Mesenchymal stem cell (in vitro differentiated cells and primary cell): ENCODE measurements at regions not wholly inside any gene's neighbourhood (a gene's known extent, or its start where the extent isn't known, plus 50 kb on each side); places are given as distances from the start of the nearest gene placed in this dataset.

Experiments used
- DNase-seq: peaks from one replicate; pipeline ENCODE4 v3.0.0-alpha.2; 2013
- H2AFZ ChIP-seq: one replicate; pipeline ENCODE4 v1.6.1; 2013; ENCODE audit warnings: low read depth, mild to moderate bottlenecking, control low read depth, inconsistent platforms, low read length, moderate library complexity
- H2AK5ac ChIP-seq: 2 replicates; pipeline ENCODE4 v1.6.1; 2013; ENCODE audit warnings: low read length, moderate library complexity, mild to moderate bottlenecking, inconsistent platforms; ENCODE audit not compliant: severe bottlenecking
- H2BK120ac ChIP-seq: one replicate; pipeline ENCODE4 v1.6.1; 2013; ENCODE audit warnings: low read depth, mild to moderate bottlenecking, inconsistent platforms, low read length, moderate library complexity
- H2BK12ac ChIP-seq, 2 experiments: one replicate each; pipeline ENCODE4 v1.6.1; 2013; ENCODE audit warnings: inconsistent platforms in 2 of 2, low read length in 2 of 2, mild to moderate bottlenecking in 2 of 2, moderate library complexity in 2 of 2, control low read depth in 1 of 2
- H2BK15ac ChIP-seq: one replicate; pipeline ENCODE4 v1.6.1; 2013; ENCODE audit warnings: mild to moderate bottlenecking, low read depth, inconsistent platforms; ENCODE audit not compliant: poor library complexity, severe bottlenecking
- H2BK5ac ChIP-seq: 2 replicates; pipeline ENCODE4 v1.6.1; 2013; ENCODE audit warnings: low read depth, mild to moderate bottlenecking, low read length, control low read depth, inconsistent platforms; ENCODE audit not compliant: poor library complexity, severe bottlenecking
- H3K14ac ChIP-seq, 2 experiments: one replicate each; pipeline ENCODE4 v1.6.1; 2013; ENCODE audit warnings: inconsistent platforms in 2 of 2, low read length in 2 of 2, control low read depth in 1 of 2, mild to moderate bottlenecking in 1 of 2, moderate library complexity in 1 of 2
- H3K18ac ChIP-seq, 2 experiments: one replicate each; pipeline ENCODE4 v1.6.1; 2013; ENCODE audit warnings: inconsistent platforms in 2 of 2, low read length in 2 of 2, control low read depth in 1 of 2, low read depth in 1 of 2, mild to moderate bottlenecking in 1 of 2
- H3K23ac ChIP-seq, 2 experiments: one replicate each; pipeline ENCODE4 v1.6.1; 2013; ENCODE audit warnings: inconsistent platforms in 2 of 2, low read length in 2 of 2, mild to moderate bottlenecking in 2 of 2, moderate library complexity in 2 of 2, control low read depth in 1 of 2
- H3K27ac ChIP-seq: 2 replicates; pipeline ENCODE4 v1.5.1; 2013; ENCODE audit warnings: mild to moderate bottlenecking, moderate library complexity, low read length, control low read depth, inconsistent platforms; ENCODE audit not compliant: poor library complexity, severe bottlenecking
- H3K27me3 ChIP-seq, 2 experiments: 2 replicates each; pipeline versions ENCODE4 v1.6.1 to v1.7.0; 2013; ENCODE audit warnings: low read length in 2 of 2, mild to moderate bottlenecking in 2 of 2, moderate library complexity in 2 of 2, control low read depth in 1 of 2, inconsistent platforms in 1 of 2; ENCODE audit not compliant: control insufficient read depth in 1 of 2, insufficient read depth in 1 of 2
- H3K36me3 ChIP-seq, 2 experiments: 2 replicates each; pipeline versions ENCODE4 v1.6.1 to v1.7.0; 2013; ENCODE audit warnings: low read length in 2 of 2, control low read depth in 1 of 2, inconsistent platforms in 1 of 2, low read depth in 1 of 2, mild to moderate bottlenecking in 1 of 2; ENCODE audit not compliant: insufficient read depth in 2 of 2, control insufficient read depth in 1 of 2
- H3K4ac ChIP-seq, 2 experiments: one replicate each; pipeline ENCODE4 v1.6.1; 2013; ENCODE audit warnings: inconsistent platforms in 2 of 2, low read length in 2 of 2, mild to moderate bottlenecking in 2 of 2, moderate library complexity in 2 of 2, control low read depth in 1 of 2, low read depth in 1 of 2
- H3K4me1 ChIP-seq: 2 replicates; pipeline ENCODE4 v1.6.1; 2013; ENCODE audit warnings: low read depth, low read length, control low read depth; ENCODE audit not compliant: control insufficient read depth, insufficient read depth
- H3K4me2 ChIP-seq: 2 replicates; pipeline ENCODE4 v1.6.1; 2013; ENCODE audit warnings: low read length, mild to moderate bottlenecking, inconsistent platforms; ENCODE audit not compliant: poor library complexity, severe bottlenecking
- H3K4me3 ChIP-seq, 2 experiments: 2 replicates each; pipeline versions ENCODE4 v1.5.1 to v1.7.0; 2013; ENCODE audit warnings: low read length in 2 of 2, mild to moderate bottlenecking in 2 of 2, control low read depth in 1 of 2, low read depth in 1 of 2; ENCODE audit not compliant: insufficient read depth in 1 of 2
- H3K79me1 ChIP-seq: replicated peaks from 2 replicates; pipeline ENCODE4 v1.6.1; 2013; ENCODE audit warnings: mild to moderate bottlenecking, control low read depth, low read length, inconsistent platforms; ENCODE audit not compliant: poor library complexity, severe bottlenecking
- H3K9ac ChIP-seq: 2 replicates; pipeline ENCODE4 v1.7.0; 2013; ENCODE audit warnings: mild to moderate bottlenecking, low read length, moderate library complexity
- H3K9me3 ChIP-seq: 2 replicates; pipeline ENCODE4 v1.7.0; 2013; ENCODE audit warnings: mild to moderate bottlenecking, low read length; ENCODE audit not compliant: control insufficient read depth
- H4K8ac ChIP-seq: one replicate; pipeline ENCODE4 v1.6.1; 2013; ENCODE audit warnings: inconsistent platforms, mild to moderate bottlenecking, low read length, moderate library complexity
- H4K91ac ChIP-seq: one replicate; pipeline ENCODE4 v1.6.1; 2013; ENCODE audit warnings: mild to moderate bottlenecking, low read length, inconsistent platforms
- WGBS: methylation state at CpG from one replicate; pipeline ENCODE4 v1.1.7; 2013; ENCODE audit warnings: mixed read lengths; 5-methylcytosine and 5-hydroxymethylcytosine counted together

- Histone ChIP-seq H3K9ac (peak overlapping the region; percentile 69), H3K4me3 (peak overlapping the region; percentile 15 to 59), H3K27me3 (peaks cover 11 to 30% of the 10 kb centered on the region in 2 experiments), H3K79me1 (no peaks in the 10 kb centered on the region), H3K27ac (no peak overlapping the region), H3K23ac (peak overlapping the region in 1 of 2 experiments; percentile 14), H4K91ac (no peak overlapping the region), H3K36me3 (no peaks in the 10 kb centered on the region), H3K4me1 (peaks cover 24% of the 10 kb centered on the region), H2BK15ac (no peak overlapping the region), H3K18ac (peak overlapping the region; percentile 16 to 73), H2BK12ac (peak overlapping the region in 1 of 2 experiments; percentile 37), H2AFZ (no peak overlapping the region), H2BK5ac (no peak overlapping the region), H3K4ac (no peak overlapping the region), H3K14ac (peak overlapping the region in 1 of 2 experiments; percentile 11), H4K8ac (no peak overlapping the region), H3K4me2 (no peak overlapping the region), H2BK120ac (no peak overlapping the region), H3K9me3 (no peaks in the 10 kb centered on the region), H2AK5ac (no peak overlapping the region)
- WGBS: 62% methylated on average over 19 of the region's 19 CpGs
- no peak for DNase-seq
Observed at GRCh38 chr9:121567500-121568342, 68.1 kb upstream of the GGTA1 start.

GRCh38 chr9:121568343-121569265, 69.0 kb upstream of the GGTA1 start:
- Histone ChIP-seq H3K23ac (peak overlapping the region in 1 of 2 experiments; percentile 66), H2BK120ac (no peak overlapping the region), H2BK12ac (peak overlapping the region in 1 of 2 experiments; percentile 37), H4K8ac (peak overlapping the region; percentile 59), H3K36me3 (no peaks in the 10 kb centered on the region), H3K4me2 (no peak overlapping the region), H3K27ac (no peak overlapping the region), H3K4me1 (peaks cover 24% of the 10 kb centered on the region), H2AFZ (no peak overlapping the region), H2BK15ac (no peak overlapping the region), H3K9ac (peak overlapping the region; percentile 45), H3K4me3 (peak overlapping the region; percentile 15 to 24), H2AK5ac (no peak overlapping the region), H3K14ac (peak overlapping the region in 1 of 2 experiments; percentile 78), H3K18ac (peak overlapping the region; percentile 16 to 19), H4K91ac (peak overlapping the region; percentile 45), H3K4ac (peak overlapping the region in 1 of 2 experiments; percentile 53), H2BK5ac (no peak overlapping the region), H3K9me3 (no peaks in the 10 kb centered on the region), H3K79me1 (no peaks in the 10 kb centered on the region), H3K27me3 (peaks cover 11 to 29% of the 10 kb centered on the region in 2 experiments)
- no peak for DNase-seq
- WGBS: 53% methylated on average over 7 of the region's 9 CpGs

- no peaks in the 10 kb centered on the region for H3K36me3 ChIP-seq
- H2AFZ ChIP-seq: no peak overlapping the region
- DNase-seq: no peak
- H4K8ac ChIP-seq: no peak overlapping the region
- no peak overlapping the region for H3K4me3 ChIP-seq
- H3K23ac ChIP-seq: no peak overlapping the region
- H2AK5ac ChIP-seq: no peak overlapping the region
- H3K4ac ChIP-seq: no peak overlapping the region
- H3K79me1 ChIP-seq: no peaks in the 10 kb centered on the region
- no peak overlapping the region for H2BK15ac ChIP-seq
- H3K9ac ChIP-seq: peak overlapping the region; percentile 45
- H3K4me1 ChIP-seq: peaks cover 24% of the 10 kb centered on the region
- peaks cover 11 to 25% of the 10 kb centered on the region in 2 experiments for H3K27me3 ChIP-seq
- no peak overlapping the region for H4K91ac ChIP-seq
- no peak overlapping the region for H2BK120ac ChIP-seq
- WGBS: 100% methylated on average over 2 of the region's 3 CpGs
- no peak overlapping the region for H2BK5ac ChIP-seq
- H2BK12ac ChIP-seq: no peak overlapping the region
- no peak overlapping the region for H3K4me2 ChIP-seq
- no peak overlapping the region for H3K14ac ChIP-seq
- H3K18ac ChIP-seq: no peak overlapping the region
- H3K9me3 ChIP-seq: no peaks in the 10 kb centered on the region
- H3K27ac ChIP-seq: no peak overlapping the region
Observed at GRCh38 chr9:121569266-121569648, 69.6 kb upstream of the GGTA1 start.

GRCh38 chr9:121572581-121572980, 72.9 kb upstream of the GGTA1 start:
- Histone ChIP-seq H3K27me3 (peaks cover 11 to 31% of the 10 kb centered on the region in 2 experiments), H2BK5ac (no peak overlapping the region), H2AK5ac (no peak overlapping the region), H3K4ac (no peak overlapping the region), H3K9me3 (no peaks in the 10 kb centered on the region), H3K36me3 (no peaks in the 10 kb centered on the region), H3K9ac (no peak overlapping the region), H3K79me1 (no peaks in the 10 kb centered on the region), H3K4me3 (no peak overlapping the region), H3K4me1 (peaks cover 14% of the 10 kb centered on the region), H3K4me2 (no peak overlapping the region), H2AFZ (no peak overlapping the region), H2BK120ac (no peak overlapping the region), H2BK15ac (no peak overlapping the region), H3K27ac (no peak overlapping the region), H3K14ac (no peak overlapping the region), H3K18ac (no peak overlapping the region), H2BK12ac (no peak overlapping the region), H4K8ac (no peak overlapping the region), H4K91ac (no peak overlapping the region), H3K23ac (no peak overlapping the region)
- DNase-seq: no peak
- WGBS: 74% methylated on average over 6 of the region's 7 CpGs
